GM12891 (cell line): ENCODE measurements at regions not wholly inside any gene's neighbourhood (a gene's known extent, or its start where the extent isn't known, plus 50 kb on each side); places are given as distances from the start of the nearest gene placed in this dataset.

ENCODE experiments used
- POLR2A ChIP-seq: IDR thresholded peaks from 2 replicates; pipeline ENCODE4 v1.6.1; 2011; ENCODE audit warnings: low read depth, low read length, control low read depth
- POLR2AphosphoS5 ChIP-seq: IDR thresholded peaks from 2 replicates; pipeline ENCODE4 v1.6.1; 2011; ENCODE audit warnings: low read depth, low read length, control low read depth
- TAF1 ChIP-seq: IDR thresholded peaks from 2 replicates; pipeline ENCODE4 v1.6.1; 2011; ENCODE audit warnings: low read depth, low read length, control low read depth

DNA sequence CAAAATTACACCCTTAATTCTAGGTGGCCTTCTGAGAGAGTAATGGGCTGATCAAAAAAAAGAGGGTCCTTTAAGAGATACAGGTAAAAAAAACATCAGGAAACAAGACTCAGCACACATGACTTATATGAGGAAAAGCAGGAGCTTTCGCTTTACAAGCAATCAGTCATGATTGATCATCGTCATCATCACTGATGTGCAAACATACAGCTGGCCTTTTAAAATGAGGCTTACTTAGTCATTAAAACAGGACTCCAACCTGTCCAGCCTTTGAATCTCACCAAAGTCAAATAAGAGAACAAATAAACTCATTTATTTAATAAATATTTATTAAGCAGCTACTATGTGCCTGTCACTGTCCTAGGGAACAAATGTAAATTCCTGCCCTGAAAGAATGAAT is 255.3 kb downstream of the SKAP2 start:
- TF ChIP-seq POLR2AphosphoS5 = no peak
- TF ChIP-seq POLR2A = no peak
- TF ChIP-seq TAF1 = no peak
